ENCODE measurements at regions not wholly inside any gene's neighbourhood (a gene's known extent, or its start where the extent isn't known, plus 50 kb on each side); places are given as distances from the start of the nearest gene placed in this dataset.

- no peaks in the 10 kb centered on the region for H3K4me1 ChIP-seq
- H3K27ac ChIP-seq, result no peak overlapping the region
- TF ChIP-seq CTCF (IDR thresholded peaks at IDR 0.05), result no peak
- no peak for DNase-seq (ENCODE audit: low spot score in 2 of 2)
- H3K27me3 ChIP-seq, result no peaks in the 10 kb centered on the region
- H3K4me3 ChIP-seq, result no peak overlapping the region
- no peaks in the 10 kb centered on the region for H3K9me3 ChIP-seq
- H3K36me3 ChIP-seq, result no peaks in the 10 kb centered on the region
- intact Hi-C loops (cut with DNase I), result no loop called here
Observed at GRCh38 chr6:151167034-151167433, 72.7 kb upstream of the AKAP12 start.

- Histone ChIP-seq H3K9me3 (no peaks in the 10 kb centered on the region), H3K27me3 (no peaks in the 10 kb centered on the region), H3K27ac (no peak overlapping the region), H3K4me3 (no peak overlapping the region), H3K4me1 (no peaks in the 10 kb centered on the region), H3K36me3 (no peaks in the 10 kb centered on the region)
- no peak for TF ChIP-seq CTCF (IDR thresholded peaks at IDR 0.05)
- intact Hi-C loops (cut with DNase I), result no loop called here
- no peak for DNase-seq (ENCODE audit: low spot score in 2 of 2)
Observed at GRCh38 chr6:151170622-151171246, 69.0 kb upstream of the AKAP12 start.

GRCh38 chr6:151172751-151173150 lies 67.0 kb upstream of the AKAP12 start:
- no peak overlapping the region for H3K4me3 ChIP-seq
- H3K4me1 ChIP-seq, result no peaks in the 10 kb centered on the region
- intact Hi-C loops (cut with DNase I), result no loop called here
- no peak overlapping the region for H3K27ac ChIP-seq
- no peaks in the 10 kb centered on the region for H3K27me3 ChIP-seq
- no peaks in the 10 kb centered on the region for H3K36me3 ChIP-seq
- DNase-seq (ENCODE audit: low spot score in 2 of 2), result no peak
- no peaks in the 10 kb centered on the region for H3K9me3 ChIP-seq
- no peak for TF ChIP-seq CTCF (IDR thresholded peaks at IDR 0.05)

- intact Hi-C loops (cut with DNase I), result no loop called here
- no peaks in the 10 kb centered on the region for H3K36me3 ChIP-seq
- TF ChIP-seq CTCF (IDR thresholded peaks at IDR 0.05), result no peak
Observed at GRCh38 chr6:151175662-151176445, 63.9 kb upstream of the AKAP12 start.

GRCh38 chr6:151176911-151177770 lies 62.6 kb upstream of the AKAP12 start:
- no peaks in the 10 kb centered on the region for H3K9me3 ChIP-seq
- no peaks in the 10 kb centered on the region for H3K36me3 ChIP-seq
- no peak overlapping the region for H3K27ac ChIP-seq
- no peak for DNase-seq (ENCODE audit: low spot score in 2 of 2)
- H3K4me1 ChIP-seq, result no peaks in the 10 kb centered on the region
- H3K27me3 ChIP-seq, result no peaks in the 10 kb centered on the region
- H3K4me3 ChIP-seq, result no peak overlapping the region
- no peak for TF ChIP-seq CTCF (IDR thresholded peaks at IDR 0.05)
- intact Hi-C loops (cut with DNase I), result no loop called here

More at GRCh38 chr6:151175662-151176445, 63.9 kb upstream of the AKAP12 start:
- Histone ChIP-seq H3K27ac (no peak overlapping the region), H3K4me3 (no peak overlapping the region), H3K4me1 (no peaks in the 10 kb centered on the region), H3K9me3 (no peaks in the 10 kb centered on the region), H3K27me3 (no peaks in the 10 kb centered on the region)
- no peak for DNase-seq (ENCODE audit: low spot score in 2 of 2)
